ENCODE measurements at regions not wholly inside any gene's neighbourhood (a gene's known extent, or its start where the extent isn't known, plus 50 kb on each side); places are given as distances from the start of the nearest gene placed in this dataset.

DNA sequence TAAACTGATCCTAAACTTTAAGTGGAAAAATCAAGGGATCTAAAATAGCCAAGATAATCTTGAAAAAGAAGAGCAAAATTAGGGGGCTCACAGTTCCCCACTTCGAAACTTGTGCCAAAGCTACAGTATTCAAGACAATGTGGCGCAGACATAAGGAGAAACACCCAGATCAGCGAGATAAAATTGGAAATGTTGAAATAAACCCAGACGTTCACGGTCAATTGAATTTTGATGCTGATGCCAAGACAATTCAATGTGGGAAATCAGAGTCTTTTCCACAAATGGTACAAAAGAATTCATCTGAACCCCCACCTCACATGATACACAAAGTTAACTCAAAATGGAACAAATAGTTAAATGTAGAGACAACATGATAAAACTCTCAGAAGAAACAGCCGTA lies 601.6 kb downstream of the BRD1 start:
- no peak overlapping the region for H3K27ac ChIP-seq
- no peak for TF ChIP-seq ZFX (IDR thresholded peaks at IDR 0.05; ENCODE audit: borderline replicate concordance)
- TF ChIP-seq, protein P1, sequence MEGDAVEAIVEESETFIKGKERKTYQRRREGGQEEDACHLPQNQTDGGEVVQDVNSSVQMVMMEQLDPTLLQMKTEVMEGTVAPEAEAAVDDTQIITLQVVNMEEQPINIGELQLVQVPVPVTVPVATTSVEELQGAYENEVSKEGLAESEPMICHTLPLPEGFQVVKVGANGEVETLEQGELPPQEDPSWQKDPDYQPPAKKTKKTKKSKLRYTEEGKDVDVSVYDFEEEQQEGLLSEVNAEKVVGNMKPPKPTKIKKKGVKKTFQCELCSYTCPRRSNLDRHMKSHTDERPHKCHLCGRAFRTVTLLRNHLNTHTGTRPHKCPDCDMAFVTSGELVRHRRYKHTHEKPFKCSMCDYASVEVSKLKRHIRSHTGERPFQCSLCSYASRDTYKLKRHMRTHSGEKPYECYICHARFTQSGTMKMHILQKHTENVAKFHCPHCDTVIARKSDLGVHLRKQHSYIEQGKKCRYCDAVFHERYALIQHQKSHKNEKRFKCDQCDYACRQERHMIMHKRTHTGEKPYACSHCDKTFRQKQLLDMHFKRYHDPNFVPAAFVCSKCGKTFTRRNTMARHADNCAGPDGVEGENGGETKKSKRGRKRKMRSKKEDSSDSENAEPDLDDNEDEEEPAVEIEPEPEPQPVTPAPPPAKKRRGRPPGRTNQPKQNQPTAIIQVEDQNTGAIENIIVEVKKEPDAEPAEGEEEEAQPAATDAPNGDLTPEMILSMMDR (IDR thresholded peaks at IDR 0.05), result no peak

DNA sequence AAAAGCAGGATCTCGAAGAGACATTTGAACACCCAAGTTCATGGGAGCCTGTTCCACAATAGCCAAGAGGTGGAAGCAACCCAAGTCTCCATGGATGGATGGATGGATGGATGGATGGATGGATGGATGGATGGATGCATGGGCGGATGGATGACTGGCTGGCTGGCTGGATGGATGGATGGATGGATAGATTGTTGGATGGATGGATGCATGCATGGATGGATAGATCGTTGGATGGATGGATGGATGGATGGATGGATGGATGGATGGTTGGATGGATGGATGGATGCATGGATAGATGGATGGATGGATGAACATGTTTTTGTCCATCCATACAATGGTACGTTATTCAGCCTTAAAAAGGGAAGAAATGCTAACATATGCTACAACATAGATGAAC lies 603.4 kb downstream of the BRD1 start:
- TF ChIP-seq, protein P1 (IDR thresholded peaks at IDR 0.05), result no peak
- TF ChIP-seq ZFX (IDR thresholded peaks at IDR 0.05; ENCODE audit: borderline replicate concordance), result no peak
- H3K27ac ChIP-seq, result no peak overlapping the region

DNA sequence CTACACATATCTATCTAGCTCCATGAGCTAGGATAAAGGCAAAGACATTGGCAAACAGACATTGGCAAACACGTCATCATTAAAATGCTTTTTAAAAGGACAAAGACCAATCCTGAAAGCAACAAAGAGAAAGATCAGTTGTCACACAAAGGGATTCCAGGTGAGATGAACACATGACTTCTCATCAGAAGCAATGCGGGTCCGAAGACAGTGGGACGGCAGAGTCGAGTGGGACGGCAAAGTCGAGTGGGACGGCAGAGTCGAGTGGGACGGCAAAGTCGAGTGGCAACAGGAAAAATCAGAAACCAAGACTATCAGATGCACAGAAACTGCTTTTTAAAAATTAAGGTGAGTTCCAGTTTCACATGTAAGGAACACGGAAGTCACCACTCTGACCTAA lies 609.5 kb downstream of the BRD1 start:
- TF ChIP-seq ZFX (IDR thresholded peaks at IDR 0.05; ENCODE audit: borderline replicate concordance), result no peak
- TF ChIP-seq, protein P1 (IDR thresholded peaks at IDR 0.05), result no peak
- H3K27ac ChIP-seq, result no peak overlapping the region

DNA sequence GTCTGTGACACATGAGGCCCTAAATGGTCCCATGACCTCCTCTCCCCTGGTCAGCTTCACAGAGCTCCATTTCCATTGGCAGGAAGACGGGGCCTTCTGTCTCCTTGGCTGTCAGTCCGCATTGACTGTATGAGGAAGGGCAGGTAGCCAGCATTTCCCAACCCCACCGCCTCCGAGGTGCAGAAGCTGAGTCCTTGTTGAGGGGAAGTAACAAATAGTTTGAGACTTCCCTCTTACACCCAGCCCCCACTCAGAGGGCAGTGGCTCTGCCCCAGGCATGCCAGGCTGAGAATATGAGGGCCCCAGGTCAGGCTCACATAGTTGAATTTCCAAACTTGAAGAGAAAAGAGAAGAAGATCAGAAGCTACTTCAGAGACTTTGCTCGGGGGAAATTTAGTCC lies 611.1 kb downstream of the BRD1 start:
- TF ChIP-seq, protein P1 (IDR thresholded peaks at IDR 0.05), result no peak
- no peak for TF ChIP-seq ZFX (IDR thresholded peaks at IDR 0.05; ENCODE audit: borderline replicate concordance)
- H3K27ac ChIP-seq, result no peak overlapping the region

DNA sequence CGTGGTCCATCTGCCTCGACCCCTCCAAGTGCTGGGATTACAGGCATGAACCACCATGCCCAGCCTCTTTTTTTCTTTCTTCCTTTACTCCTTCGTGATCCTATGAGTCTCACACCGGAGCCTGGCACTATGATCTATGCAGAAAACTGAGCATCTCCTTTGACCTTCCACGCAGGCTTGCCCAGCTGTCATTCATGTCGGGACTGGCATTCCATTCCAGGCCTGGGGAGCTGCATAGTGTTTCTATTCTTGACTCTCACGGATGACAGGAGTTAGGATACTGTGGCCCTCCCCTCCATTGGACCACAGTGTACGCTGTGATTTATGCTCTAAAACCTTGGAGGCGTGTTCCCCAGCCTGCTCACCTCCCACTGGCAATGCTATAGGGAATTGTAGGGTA lies 611.8 kb downstream of the BRD1 start:
- no peak overlapping the region for H3K27ac ChIP-seq
- no peak for TF ChIP-seq ZFX (IDR thresholded peaks at IDR 0.05; ENCODE audit: borderline replicate concordance)
- TF ChIP-seq, protein P1 (IDR thresholded peaks at IDR 0.05), result no peak

DNA sequence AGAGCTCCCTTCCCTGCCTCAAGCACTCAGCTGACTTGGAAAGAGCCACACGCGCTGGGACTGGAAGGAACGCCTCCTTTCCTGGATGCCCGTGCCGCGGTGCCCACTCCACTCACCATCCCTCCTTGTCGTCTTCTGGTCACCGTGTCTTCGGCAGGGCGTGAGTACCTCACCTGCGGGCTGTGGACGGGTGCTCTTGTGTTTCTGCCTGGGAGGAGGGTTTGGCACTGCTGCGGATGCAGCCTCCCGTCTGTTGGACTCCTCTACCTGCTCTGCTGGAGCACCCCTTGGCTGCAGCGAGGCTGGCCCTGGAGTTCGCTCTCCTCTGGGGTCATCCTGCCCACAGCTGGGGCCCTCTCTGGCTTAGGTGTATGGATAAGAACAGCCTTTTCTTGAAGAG lies 612.7 kb downstream of the BRD1 start:
- TF ChIP-seq, protein P1 (IDR thresholded peaks at IDR 0.05), result no peak
- TF ChIP-seq ZFX (IDR thresholded peaks at IDR 0.05; ENCODE audit: borderline replicate concordance), result no peak

DNA sequence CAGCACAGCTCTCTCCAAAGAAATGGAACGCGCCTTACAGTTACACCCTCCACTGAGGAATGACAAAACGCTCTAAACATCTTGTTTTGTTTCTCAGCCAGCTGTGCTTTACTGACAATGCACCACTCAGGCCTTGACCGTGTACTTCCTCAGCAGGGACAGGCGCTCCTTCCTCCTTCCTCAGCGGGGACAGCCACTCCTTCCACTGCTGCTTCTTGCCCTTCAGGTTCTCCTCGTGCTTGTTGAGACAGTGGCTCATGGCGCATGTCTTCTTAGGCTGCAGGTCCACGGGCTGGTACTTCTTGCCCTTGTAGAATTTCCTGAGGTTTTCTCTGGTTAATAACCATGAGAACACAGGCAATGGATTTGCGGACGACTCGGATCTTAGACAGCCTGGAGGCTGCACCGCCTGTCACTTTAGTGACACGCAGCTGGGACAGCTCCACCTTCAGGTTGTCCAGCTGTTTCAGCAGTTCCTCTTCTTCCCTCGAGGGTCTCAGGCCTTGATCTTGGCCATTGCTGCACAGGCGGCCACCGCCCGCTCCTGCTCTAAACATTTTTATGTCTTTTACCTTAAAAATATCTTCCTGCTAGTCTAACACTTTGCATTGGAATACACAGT lies 613.8 kb downstream of the BRD1 start:
- no peak overlapping the region for H3K27ac ChIP-seq
- TF ChIP-seq, protein P1 (IDR thresholded peaks at IDR 0.05), result no peak
- no peak for TF ChIP-seq ZFX (IDR thresholded peaks at IDR 0.05; ENCODE audit: borderline replicate concordance)

More for the DNA sequence above, 612.7 kb downstream of the BRD1 start:
- no peak overlapping the region for H3K27ac ChIP-seq
